ENCODE measurements at regions not wholly inside any gene's neighbourhood (a gene's known extent, or its start where the extent isn't known, plus 50 kb on each side); places are given as distances from the start of the nearest gene placed in this dataset.

DNA sequence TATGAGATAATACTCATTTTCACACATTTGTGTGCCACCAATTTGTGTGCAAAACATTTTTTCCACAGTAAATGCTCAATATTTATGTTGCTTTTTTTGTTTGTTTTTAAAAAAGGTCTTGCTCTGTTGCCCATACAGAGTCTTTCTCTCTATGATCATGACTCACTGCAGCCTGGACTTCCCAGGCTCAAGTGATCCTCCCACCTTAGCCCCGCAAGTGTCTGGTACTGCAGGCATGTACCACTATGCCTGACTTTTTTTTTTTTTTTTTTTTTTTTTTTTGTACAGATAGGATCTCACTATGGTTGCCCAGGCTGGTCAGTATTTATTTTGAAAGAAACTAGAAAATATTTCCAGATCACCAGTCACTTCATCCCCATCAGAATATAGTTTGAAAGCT lies 297.8 kb upstream of the GYPC start:
- DNase-seq, result no peak

- DNase-seq, result no peak
These were observed 296.5 kb upstream of the GYPC start for GRCh38 chr2:126359494-126359893.

GRCh38 chr2:126367361-126367760 lies 288.6 kb upstream of the GYPC start:
- no peak for DNase-seq

DNA sequence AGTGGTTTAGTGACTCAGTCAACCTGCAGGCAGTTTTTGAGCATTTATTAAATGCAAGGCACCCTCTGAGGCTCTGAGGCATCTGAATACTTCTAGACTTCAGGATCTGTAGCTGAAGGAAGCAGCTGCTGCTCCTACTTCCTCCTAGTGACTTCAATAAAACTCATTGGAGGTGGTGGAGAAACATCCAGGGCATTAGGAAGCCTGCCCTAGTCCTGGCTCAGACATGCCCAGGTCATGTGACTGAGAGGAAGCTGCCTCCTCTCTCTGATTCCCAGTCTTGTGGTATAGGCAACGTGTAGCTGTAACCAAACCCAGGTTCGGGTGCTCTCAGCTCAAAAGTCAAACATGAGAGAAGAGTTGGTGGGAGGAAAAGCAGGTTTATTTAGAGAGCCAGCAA lies 287.2 kb upstream of the GYPC start:
- no peak for DNase-seq

DNA sequence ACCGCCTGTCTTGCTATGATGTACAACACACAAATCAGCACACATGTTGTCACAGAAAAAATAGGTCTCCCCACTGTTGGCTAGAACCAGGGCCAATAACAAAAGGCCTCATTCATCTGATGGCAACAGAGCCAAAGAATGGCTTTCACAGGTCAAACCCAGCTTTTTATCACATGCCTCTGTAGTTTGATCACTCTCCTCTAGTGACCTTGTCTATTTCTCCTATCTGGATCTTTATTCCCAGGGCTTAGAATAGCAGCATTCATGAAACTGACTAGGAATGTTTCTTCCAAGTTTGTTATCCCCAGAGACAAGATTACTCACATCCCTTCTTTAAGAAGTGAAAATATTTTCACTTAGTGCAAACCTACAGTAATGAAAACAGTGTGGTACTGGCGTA lies 285.8 kb upstream of the GYPC start:
- DNase-seq, result no peak

DNA sequence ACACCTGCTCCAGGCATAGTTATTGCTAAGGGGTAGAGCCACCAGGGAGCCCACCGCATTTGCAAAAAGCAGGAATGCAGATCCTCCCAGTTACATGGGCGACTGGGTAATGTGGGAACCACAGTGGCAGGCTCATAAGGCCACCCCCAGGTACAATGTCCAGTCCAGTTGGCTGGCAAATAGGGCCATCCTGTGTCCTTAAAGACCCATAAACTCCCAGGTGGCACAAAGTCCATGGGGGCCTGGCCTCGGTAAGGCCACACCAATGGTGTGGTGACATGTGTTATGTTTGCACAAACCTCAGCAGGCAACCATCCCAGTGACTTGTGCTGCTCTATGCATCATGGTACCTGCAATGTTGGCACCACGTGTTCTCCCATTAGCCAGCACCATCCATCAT lies 283.6 kb upstream of the GYPC start:
- no peak for DNase-seq

- no peak for DNase-seq
These were observed 277.8 kb upstream of the GYPC start for GRCh38 chr2:126378176-126378575.

DNA sequence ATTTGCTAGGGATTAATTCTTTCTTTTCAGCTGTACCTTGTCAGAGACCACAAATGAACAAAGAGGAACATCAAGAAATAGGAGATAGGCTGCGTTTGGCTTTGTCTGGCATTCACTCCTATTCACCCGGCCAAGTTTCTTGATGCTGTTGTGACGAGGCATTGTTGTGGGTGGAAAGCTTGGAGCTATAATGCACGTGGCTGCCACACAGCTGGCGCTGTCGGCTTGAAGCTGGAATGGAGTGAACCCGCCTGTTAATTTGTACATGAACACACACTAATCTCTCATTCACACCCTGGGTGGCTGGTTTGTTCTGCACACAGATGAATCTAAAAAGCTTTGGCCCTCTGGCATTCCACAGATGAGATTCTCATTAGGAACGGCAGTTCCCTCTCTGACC lies 274.9 kb upstream of the GYPC start:
- DNase-seq, result no peak

- DNase-seq, result no peak
These were observed 273.0 kb upstream of the GYPC start for GRCh38 chr2:126382998-126383397.

DNA sequence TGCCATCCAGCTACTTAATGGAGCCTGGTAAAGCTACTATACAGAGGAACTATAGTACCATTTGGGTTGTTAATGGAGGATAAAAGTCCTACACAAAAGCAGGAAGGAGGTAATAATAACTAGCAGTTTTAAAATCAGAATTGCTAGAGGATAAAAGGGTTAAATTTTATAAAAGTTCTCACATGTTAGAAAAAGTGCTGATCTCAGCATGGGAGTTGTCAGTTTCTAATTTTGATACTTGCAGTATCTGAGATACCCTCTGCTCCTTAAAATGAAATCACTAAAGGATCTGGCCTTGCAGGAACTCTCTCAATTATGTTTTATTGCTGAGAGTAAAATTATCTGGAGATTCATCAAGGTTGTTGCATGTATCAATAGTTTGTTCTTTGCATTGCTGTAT lies 272.2 kb upstream of the GYPC start:
- DNase-seq, result no peak

DNA sequence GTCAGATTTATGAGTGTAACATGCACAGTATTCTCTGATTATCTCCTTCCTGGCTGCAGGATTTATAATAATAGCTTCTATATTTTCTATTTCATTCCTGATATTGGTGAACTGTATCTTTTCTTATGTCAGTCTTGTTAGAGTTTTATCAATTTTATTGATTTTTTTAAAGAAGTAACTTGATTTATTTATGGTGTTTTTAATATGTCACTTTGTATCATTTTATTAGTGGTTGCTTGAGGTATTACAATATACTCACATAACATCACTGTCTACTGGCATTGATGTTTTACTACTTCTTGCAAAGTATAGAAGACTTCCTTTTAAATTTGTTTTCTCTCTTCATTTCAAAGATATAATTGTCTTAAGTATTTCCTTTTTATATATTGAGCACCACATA lies 270.5 kb upstream of the GYPC start:
- no peak for DNase-seq

- no peak for DNase-seq
These were observed 270.0 kb upstream of the GYPC start for GRCh38 chr2:126385983-126386382.

- no peak for DNase-seq
These were observed 266.5 kb upstream of the GYPC start for GRCh38 chr2:126389446-126389845.

DNA sequence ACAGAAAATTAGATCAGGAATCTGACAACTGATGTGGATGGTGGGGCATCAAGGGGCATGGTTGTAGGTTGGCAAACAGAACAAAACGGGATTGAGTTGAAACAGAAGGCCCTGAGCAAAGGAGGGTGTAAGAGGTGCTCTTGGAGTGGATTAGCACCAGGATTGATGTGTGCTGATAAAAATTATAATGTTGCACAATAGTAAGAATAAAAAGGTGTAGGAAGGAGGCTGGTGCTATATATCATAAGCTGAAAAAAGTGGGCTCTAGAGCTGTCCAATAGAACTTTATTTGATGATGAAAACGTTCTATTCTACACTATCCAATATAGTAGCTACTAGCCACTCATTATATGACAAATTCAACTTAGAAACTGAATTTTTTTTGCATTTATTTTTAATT lies 263.1 kb upstream of the GYPC start:
- no peak for DNase-seq

DNA sequence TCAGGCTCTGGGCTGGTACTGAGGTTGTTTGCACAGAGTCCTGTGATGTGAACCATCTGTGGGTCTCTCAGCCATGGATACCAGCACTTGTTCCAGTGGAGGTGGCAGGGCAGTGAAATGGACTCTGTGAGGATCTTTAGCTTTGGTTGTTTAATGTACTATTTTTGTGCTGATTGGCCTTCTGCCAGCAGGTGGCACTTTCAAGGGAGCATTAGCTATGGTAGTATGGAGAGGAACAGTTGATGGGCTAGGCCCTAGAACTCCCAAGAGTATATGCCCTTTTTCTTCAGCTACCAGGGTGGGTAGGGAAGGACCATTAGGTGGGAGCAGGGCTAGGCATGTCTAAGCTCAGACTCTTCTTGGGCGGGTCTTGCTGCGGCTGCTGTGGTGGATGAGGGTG lies 257.0 kb upstream of the GYPC start:
- no peak for DNase-seq

- no peak for DNase-seq
These were observed 252.8 kb upstream of the GYPC start for GRCh38 chr2:126403039-126403628.

- no peak for DNase-seq
These were observed 249.7 kb upstream of the GYPC start for GRCh38 chr2:126406267-126406666.

DNA sequence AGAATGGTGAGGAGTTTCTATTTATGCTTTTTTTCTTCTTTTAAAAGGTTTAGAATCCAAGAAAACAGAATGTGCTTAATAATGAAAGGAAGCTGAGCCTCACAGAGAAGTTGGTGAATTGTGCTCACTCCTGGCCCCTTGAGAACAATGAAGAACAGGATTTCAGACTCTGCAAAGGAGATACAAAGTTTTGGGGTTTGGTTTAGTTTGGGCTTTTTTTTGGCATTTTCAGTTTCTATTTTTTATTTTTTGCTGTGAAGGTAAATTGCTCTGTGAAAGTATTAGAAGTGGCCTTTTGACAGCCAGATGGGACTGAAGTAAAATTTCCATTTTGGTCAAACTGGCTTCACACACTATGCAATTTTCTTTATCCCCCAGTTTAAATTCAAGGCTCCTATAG lies 247.3 kb upstream of the GYPC start:
- no peak for DNase-seq

- DNase-seq, result no peak
These were observed 246.1 kb upstream of the GYPC start for GRCh38 chr2:126409850-126410249.

- no peak for DNase-seq
These were observed 242.9 kb upstream of the GYPC start for GRCh38 chr2:126413079-126413478.

- DNase-seq, result no peak
These were observed 236.6 kb upstream of the GYPC start for GRCh38 chr2:126419403-126419802.

DNA sequence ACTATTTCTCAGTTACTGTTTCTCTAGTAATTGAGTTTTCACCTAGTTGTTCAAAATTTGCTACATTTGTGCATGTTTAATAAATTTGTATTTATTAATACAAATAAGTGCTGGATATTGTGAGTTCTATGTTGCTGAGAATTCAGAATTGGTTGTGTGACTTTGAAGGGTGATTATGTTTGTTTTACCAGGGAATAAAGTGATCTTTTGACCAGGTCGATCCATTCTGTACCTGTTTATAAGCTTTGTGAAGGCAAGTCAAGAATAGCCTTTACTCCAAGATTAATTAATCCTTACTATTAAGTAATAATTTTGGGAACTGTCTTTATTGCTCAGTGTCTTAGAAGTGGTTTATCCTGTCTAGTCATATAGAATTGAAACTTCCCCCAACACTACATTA lies 230.0 kb upstream of the GYPC start:
- no peak for DNase-seq

DNA sequence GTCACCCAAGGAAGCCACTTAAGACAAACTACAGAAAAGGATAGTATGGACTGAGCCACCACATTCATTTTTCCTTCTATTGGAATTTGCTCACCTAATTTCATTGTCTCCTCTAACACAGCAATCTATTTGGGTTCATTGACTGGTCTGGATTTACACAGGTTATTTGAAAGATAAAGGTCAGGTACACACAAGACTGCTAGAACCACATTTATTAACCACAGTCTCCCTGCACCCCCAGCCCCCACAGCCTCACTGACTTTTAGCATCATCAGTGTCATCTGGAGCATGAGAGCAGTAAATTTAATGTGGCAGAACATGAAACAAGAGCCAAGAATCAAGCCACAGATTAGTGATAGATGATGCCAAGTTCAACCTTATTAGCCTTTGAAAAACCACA lies 226.9 kb upstream of the GYPC start:
- no peak for DNase-seq

DNA sequence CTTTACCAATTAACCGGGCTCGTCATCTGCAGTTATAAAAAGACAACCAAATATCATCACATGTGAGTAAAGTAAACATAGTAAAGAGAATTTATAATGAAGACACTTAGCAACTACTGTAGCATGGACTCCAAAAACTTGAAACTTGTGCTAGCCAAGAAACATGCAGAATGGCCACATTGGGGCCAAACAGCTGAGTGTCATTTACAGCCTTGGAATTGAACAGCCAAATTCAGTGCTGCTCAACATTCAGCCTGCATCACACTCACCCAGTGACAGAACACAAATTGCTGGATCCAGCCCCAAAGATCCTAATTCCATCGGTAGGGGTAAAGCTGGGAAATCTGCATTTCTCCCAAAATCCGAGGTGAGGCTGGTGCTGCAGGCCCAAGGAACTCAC lies 224.8 kb upstream of the GYPC start:
- no peak for DNase-seq

GRCh38 chr2:126436411-126436810 lies 219.5 kb upstream of the GYPC start:
- DNase-seq, result no peak

- DNase-seq, result no peak
These were observed 218.9 kb upstream of the GYPC start for GRCh38 chr2:126437016-126437415.
